T-helper 1 cell (primary cell): ENCODE measurements at regions not wholly inside any gene's neighbourhood (a gene's known extent, or its start where the extent isn't known, plus 50 kb on each side); places are given as distances from the start of the nearest gene placed in this dataset.

Source experiments
- DNase-seq, 5 donors: peaks; one replicate each; pipeline ENCODE4 v3.0.0-alpha.2; 2012 to 2020

- no peak for DNase-seq
Observed at GRCh38 chr3:152959307-152959706, 124.4 kb downstream of the P2RY1 start.

DNA sequence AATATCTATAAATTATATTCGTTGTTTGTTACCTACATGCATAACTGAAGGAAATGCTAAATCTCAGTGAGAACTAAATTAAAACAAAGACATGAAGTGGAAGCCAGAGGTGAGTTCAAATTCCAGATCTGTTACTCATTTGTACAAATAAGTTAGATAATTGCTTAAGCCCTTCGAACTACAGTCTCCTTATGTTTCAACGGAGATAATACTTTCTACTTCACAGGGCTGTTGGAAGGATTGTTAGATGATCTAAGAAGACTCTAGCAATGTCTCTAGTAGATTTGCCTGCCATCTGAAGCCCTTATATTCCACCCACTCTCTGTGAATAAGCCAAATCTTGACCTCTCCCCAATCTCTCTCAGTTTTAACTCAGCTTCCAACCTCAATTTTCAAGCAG, 125.8 kb downstream of the P2RY1 start:
- no peak for DNase-seq

- DNase-seq = no peak
Observed at GRCh38 chr3:152961323-152961722, 126.4 kb downstream of the P2RY1 start.

DNA sequence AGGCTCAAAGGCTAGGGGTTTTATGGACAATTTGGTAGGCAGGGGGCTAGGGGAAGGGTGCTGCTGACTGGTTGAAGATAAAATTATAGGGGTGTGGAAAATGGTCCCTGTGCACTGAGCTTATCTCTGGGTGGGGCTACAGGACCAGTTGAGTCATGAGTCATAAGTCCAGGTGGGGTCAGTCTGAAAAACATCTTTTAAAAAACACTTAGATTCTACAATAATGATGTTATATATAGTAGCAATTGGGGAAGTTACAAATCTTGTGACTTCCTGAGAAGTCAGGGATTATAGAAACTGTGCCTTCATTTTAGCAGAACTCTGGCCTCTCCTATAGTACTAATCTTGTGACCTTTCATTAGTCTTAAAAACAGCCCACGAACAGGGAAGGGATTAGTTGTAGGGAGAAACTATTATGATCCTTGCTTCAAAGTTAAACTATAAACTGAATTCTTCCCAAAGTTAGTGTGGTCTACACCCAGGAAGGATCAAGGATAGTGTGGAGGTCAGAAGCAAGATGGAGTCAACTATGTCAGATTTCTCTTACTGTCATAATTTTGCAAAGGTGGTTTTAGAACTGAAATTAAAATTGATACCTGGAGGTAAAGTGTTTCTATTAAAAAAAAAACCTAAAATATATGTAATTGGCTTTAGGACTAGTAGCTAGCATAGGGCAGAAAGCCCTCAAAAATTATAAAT, 130.1 kb downstream of the P2RY1 start:
- no peak for DNase-seq

DNA sequence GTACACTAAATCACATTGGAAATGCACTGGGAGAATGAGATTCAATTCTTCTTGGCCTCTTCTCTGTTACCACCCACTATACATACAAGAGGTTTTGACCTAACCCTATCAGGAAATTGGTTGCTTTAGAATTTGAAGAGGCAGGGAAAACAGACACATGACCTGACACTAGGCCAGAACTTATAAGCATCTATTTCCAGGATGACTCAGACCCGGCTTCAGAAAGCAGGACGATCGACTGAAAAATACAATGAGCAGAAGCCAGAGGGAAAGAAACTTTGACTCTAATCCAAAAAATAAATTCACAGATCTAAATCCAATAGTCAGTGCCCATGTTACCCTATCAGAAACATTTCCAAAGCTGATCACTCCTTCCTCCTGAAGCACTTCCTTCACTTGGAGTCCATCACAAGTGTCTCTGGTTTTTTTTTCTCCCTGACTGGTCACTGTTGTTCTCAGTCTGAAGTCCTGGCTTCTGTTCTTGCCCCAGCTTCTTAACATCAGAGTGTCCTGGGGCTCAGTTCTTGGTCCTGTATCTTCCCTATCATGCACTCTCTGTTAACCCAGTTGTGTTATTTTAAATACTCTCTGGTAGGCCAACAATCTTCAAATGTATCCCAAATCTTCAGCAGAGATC, 133.6 kb downstream of the P2RY1 start:
- DNase-seq = no peak

- DNase-seq = no peak
Observed at GRCh38 chr3:152969557-152970300, 134.8 kb downstream of the P2RY1 start.

GRCh38 chr3:152970851-152971250, 135.9 kb downstream of the P2RY1 start:
- DNase-seq = no peak

GRCh38 chr3:152971880-152972279, 136.9 kb downstream of the P2RY1 start:
- no peak for DNase-seq

GRCh38 chr3:152973575-152973974, 138.6 kb downstream of the P2RY1 start:
- DNase-seq = no peak

- no peak for DNase-seq
Observed at GRCh38 chr3:152976239-152976638, 141.3 kb downstream of the P2RY1 start.

GRCh38 chr3:152977366-152977765, 142.4 kb downstream of the P2RY1 start:
- no peak for DNase-seq

DNA sequence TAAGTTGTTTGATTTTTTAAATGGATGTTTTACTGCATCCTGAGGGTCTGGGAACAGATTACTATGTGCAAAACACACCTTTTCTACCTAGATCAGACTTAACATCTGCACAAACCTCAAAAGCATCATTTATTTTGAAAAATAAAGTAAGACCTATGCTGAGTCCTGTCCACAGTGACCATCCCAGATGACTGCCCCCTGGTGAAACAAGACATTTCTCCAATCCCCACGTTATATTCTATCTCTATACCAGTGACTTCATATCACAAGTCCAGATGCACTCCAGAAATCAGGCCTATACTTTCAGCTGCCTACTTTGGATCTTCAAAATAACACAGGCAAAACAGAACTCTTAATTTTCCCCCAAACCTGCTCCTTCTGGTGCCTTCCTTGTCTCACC, 143.2 kb downstream of the P2RY1 start:
- DNase-seq = no peak

DNA sequence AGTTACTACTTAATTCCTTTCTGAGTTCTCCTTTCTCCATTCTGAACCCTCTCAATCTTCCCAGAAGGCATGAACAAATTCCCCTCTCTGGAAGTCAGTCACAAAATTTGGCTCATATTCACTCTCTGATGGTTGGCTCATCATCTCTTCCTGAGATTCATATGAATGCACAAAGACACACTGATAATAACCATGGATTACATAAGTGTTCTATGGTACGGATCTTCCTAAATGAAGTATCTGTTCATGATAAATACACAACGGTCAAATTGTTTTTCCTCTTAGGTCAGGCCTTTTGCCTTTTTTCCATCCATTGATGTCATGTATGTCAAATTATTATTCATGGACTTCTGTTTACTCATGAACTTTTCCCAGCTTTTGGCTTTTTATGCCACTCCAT, 162.6 kb downstream of the P2RY1 start:
- no peak for DNase-seq

- no peak for DNase-seq
Observed at GRCh38 chr3:152998591-152998990, 163.4 kb upstream of the RAP2B start.

DNA sequence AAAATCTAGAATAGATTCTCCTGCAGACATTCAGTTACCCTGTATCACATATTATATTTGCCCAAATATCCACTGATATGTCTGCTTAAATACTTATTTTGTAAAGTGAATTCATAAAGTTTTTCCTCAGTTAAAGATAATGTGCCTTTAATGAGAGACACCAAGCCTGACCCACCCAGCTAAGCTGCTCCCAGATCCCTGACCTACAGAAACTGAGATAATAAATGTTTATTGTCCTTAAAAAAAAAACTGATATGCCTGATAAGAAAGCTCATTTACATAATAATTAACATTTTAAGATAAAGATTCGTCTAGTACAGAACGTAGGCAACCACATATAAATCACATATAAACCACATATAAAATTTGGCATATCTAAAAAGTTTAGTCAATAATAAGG, 161.7 kb upstream of the RAP2B start:
- DNase-seq = no peak

- no peak for DNase-seq
Observed at GRCh38 chr3:153001210-153002078, 160.6 kb upstream of the RAP2B start.

- no peak for DNase-seq
Observed at GRCh38 chr3:153003441-153003840, 158.6 kb upstream of the RAP2B start.

DNA sequence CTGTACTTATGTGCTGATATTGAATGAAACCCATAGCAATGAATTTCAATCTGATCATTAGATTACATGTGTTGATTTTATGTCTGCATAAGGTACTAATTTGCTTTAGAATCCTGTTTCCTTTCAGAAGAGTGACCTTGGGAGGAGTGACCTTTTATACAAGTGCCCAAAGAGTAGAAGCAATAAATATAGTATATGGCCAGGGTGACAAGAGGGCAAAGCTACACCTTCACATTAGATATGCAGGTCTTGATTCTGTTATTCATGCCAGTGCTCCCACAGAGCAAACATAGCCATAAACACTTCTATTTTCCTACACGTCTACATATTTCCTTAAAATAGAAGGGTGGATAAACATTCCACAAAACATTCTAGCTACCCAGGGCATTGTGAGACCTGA, 158.2 kb upstream of the RAP2B start:
- DNase-seq = no peak

DNA sequence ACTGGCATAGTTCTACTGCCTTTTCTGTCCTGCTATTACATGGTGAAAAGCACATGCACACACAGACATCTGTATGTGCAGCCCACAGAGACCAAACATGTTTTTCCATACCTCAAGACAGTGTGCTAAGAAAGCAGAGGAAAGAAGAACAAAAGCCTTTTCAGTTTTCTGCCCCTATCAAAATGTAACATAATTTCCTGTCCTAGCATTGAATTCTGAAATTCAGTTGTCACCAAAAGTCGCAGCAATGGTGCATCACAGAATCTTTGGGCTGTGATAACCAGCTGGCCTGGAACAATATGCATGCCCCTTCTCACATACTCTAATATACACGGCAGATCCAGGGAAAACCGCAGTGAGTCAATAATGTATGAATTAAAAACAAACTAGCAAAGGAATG, 153.8 kb upstream of the RAP2B start:
- no peak for DNase-seq

DNA sequence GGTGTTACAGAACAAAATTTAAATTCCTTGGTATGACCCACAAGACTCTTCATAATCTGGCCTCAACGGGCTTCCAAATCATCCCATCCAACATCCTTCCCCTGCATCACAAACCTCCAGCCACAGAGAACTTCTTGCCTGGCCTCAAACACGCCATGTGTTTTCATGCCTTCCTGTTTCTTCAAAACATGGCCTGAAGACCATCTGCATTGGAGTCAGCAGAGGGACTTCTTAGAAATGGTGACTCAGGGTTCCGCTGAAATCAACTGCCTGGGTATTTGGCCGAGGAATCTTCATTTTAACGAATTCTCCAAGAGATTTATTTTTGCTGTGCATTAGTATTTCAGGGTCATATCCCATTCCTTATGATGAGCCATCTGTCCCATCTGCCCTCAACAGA, 138.1 kb upstream of the RAP2B start:
- DNase-seq = no peak

DNA sequence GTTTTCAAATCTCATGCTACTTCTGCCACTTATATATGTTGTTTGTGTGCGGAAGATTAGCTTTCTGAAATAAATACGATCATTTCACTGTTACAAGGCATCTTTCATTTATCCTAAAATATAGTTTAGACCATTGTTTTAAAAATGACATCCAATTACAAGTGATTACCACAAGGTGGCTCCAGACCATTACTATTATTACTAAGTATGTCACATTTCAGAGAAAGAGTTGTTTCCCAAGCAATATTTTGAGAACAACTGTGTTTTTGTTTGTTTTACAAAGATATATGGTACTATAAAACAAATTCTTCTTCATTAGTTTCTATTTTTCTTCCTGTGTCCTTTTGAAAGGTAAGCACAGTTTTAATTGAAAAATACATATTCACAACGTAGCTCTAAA, 136.0 kb upstream of the RAP2B start:
- peak in 1 of 5 donors; percentile 20 for DNase-seq

DNA sequence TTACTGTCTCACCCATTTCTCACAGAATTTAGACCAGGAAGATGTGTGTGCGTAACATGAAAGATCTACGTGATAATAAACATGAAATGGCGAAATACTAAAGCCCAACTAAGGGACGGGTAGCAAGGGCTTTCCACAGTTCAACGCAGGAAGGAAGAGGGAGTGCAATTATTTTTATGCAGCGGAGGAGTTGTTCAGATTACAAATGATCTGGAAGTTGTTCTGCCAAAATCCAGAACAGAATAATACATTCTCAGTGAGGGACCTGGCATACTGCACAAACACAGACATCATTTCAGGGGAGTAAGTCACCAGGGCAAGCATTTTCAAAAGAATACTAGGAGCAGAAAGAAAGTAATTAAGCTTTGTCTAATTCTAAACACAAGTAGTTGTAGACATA, 133.6 kb upstream of the RAP2B start:
- no peak for DNase-seq

DNA sequence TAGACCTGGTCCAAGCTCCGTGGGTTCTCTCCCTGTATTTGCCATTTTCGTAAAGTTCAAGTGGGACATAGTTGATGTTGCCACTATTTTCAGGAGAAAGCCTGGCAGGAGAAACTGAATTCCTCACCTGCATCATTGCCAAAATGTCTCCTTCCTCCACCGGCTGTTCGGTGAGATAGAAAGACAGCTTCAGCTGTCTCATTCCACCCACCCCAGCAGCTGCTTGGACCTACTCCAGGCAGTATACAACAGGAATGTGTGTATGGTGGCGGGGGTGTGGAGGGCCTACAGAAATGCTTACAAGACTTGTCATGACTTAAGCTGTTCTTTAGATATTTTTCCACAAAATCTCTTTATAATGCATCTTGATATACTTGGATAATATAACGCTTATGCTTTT, 132.7 kb upstream of the RAP2B start:
- no peak for DNase-seq
